ENCODE measurements at regions not wholly inside any gene's neighbourhood (a gene's known extent, or its start where the extent isn't known, plus 50 kb on each side); places are given as distances from the start of the nearest gene placed in this dataset.

DNA sequence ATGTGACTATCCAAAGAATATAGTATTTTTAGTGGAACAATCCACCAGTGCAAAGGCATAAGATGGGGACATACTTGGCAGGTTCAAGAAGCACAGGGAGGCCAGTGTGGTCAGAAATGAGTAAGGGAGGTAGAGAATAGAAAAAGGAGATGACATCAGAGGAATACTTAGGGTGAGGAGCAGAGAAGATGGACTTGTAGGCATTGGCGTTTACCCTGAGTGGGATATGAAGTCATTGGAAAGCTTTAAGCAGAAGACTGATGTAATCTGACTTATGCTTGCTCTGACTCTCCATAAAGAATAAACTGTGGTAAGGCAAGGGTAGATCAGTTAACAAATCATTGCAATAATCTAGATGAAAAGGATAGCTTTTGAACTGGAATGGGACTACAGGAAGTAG lies 228.7 kb downstream of the GJA1 start:
- no peaks in the 10 kb centered on the region for H3K27me3 ChIP-seq (ENCODE audit: insufficient read depth, low read depth, low read length)
- no peak overlapping the region for H3K4me3 ChIP-seq (ENCODE audit: low read length)
- no peak for TF ChIP-seq MXI1 (conservative IDR thresholded peaks at IDR 0.05; ENCODE audit: poor library complexity, severe bottlenecking)
- TF ChIP-seq, protein P1, sequence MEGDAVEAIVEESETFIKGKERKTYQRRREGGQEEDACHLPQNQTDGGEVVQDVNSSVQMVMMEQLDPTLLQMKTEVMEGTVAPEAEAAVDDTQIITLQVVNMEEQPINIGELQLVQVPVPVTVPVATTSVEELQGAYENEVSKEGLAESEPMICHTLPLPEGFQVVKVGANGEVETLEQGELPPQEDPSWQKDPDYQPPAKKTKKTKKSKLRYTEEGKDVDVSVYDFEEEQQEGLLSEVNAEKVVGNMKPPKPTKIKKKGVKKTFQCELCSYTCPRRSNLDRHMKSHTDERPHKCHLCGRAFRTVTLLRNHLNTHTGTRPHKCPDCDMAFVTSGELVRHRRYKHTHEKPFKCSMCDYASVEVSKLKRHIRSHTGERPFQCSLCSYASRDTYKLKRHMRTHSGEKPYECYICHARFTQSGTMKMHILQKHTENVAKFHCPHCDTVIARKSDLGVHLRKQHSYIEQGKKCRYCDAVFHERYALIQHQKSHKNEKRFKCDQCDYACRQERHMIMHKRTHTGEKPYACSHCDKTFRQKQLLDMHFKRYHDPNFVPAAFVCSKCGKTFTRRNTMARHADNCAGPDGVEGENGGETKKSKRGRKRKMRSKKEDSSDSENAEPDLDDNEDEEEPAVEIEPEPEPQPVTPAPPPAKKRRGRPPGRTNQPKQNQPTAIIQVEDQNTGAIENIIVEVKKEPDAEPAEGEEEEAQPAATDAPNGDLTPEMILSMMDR (IDR thresholded peaks at IDR 0.05; ENCODE audit: poor library complexity, severe bottlenecking): no peak
- TF ChIP-seq, protein P2, sequence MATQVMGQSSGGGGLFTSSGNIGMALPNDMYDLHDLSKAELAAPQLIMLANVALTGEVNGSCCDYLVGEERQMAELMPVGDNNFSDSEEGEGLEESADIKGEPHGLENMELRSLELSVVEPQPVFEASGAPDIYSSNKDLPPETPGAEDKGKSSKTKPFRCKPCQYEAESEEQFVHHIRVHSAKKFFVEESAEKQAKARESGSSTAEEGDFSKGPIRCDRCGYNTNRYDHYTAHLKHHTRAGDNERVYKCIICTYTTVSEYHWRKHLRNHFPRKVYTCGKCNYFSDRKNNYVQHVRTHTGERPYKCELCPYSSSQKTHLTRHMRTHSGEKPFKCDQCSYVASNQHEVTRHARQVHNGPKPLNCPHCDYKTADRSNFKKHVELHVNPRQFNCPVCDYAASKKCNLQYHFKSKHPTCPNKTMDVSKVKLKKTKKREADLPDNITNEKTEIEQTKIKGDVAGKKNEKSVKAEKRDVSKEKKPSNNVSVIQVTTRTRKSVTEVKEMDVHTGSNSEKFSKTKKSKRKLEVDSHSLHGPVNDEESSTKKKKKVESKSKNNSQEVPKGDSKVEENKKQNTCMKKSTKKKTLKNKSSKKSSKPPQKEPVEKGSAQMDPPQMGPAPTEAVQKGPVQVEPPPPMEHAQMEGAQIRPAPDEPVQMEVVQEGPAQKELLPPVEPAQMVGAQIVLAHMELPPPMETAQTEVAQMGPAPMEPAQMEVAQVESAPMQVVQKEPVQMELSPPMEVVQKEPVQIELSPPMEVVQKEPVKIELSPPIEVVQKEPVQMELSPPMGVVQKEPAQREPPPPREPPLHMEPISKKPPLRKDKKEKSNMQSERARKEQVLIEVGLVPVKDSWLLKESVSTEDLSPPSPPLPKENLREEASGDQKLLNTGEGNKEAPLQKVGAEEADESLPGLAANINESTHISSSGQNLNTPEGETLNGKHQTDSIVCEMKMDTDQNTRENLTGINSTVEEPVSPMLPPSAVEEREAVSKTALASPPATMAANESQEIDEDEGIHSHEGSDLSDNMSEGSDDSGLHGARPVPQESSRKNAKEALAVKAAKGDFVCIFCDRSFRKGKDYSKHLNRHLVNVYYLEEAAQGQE (IDR thresholded peaks at IDR 0.05; ENCODE audit: borderline replicate concordance): no peak
- TF ChIP-seq EP300 (conservative IDR thresholded peaks at IDR 0.05; ENCODE audit: poor library complexity, severe bottlenecking): no peak
- no peak for TF ChIP-seq POLR2AphosphoS5 (IDR thresholded peaks at IDR 0.05)
- H3K9ac ChIP-seq (ENCODE audit: low read length): no peak overlapping the region
- no peaks in the 10 kb centered on the region for H3K9me2 ChIP-seq (ENCODE audit: insufficient read depth, low read length)
- H2AFZ ChIP-seq (ENCODE audit: low read depth, low read length): no peak overlapping the region
- H3K4me2 ChIP-seq (ENCODE audit: low read length): no peak overlapping the region
- H3K79me2 ChIP-seq (replicated peaks; ENCODE audit: insufficient read depth, low read length): no peaks in the 10 kb centered on the region
- no peaks in the 10 kb centered on the region for H3K9me3 ChIP-seq (ENCODE audit: low read length)
- no peak overlapping the region for H3K27ac ChIP-seq (ENCODE audit: low read length)
- peaks cover 5% of the 10 kb centered on the region for H3F3A ChIP-seq (ENCODE audit: insufficient read depth, low read length, poor library complexity, severe bottlenecking)
- no peaks in the 10 kb centered on the region for H4K20me1 ChIP-seq (ENCODE audit: insufficient read depth)
- no peaks in the 10 kb centered on the region for H3K36me3 ChIP-seq (ENCODE audit: insufficient read depth, low read length)

DNA sequence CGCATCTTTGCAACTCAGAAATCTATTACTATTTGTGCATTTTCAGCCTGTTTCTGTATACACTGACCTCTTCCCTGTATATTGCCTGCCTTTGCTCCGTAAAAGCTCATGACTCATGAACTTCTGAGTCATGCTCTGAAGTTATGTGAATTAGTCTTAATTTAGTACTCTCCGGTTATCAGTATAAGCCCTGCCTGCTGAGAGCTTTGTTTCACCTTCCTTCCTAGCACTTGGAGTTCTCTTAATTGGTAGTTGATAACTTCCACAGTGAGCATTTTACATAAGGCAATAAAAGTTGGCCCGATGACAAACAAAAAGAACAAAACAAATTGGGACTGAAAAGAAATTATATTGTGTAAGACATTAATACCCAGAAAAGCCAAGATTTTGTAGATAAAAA lies 231.4 kb downstream of the GJA1 start:
- no peak overlapping the region for H3K4me2 ChIP-seq (ENCODE audit: low read length)
- no peak overlapping the region for H3K4me3 ChIP-seq (ENCODE audit: low read length)
- no peak overlapping the region for H2AFZ ChIP-seq (ENCODE audit: low read depth, low read length)
- TF ChIP-seq RAD21 (conservative IDR thresholded peaks at IDR 0.05): no peak
- TF ChIP-seq, protein P1 (IDR thresholded peaks at IDR 0.05; ENCODE audit: poor library complexity, severe bottlenecking): no peak
- H3K27me3 ChIP-seq (ENCODE audit: insufficient read depth, low read depth, low read length): no peaks in the 10 kb centered on the region
- no peaks in the 10 kb centered on the region for H3K9me2 ChIP-seq (ENCODE audit: insufficient read depth, low read length)
- no peak overlapping the region for H3K27ac ChIP-seq (ENCODE audit: low read length)
- H3K9ac ChIP-seq (ENCODE audit: low read length): no peak overlapping the region
- H3K36me3 ChIP-seq (ENCODE audit: insufficient read depth, low read length): no peaks in the 10 kb centered on the region
- no peaks in the 10 kb centered on the region for H4K20me1 ChIP-seq (ENCODE audit: insufficient read depth)
- no peaks in the 10 kb centered on the region for H3K9me3 ChIP-seq (ENCODE audit: low read length)
- H3F3A ChIP-seq (ENCODE audit: insufficient read depth, low read length, poor library complexity, severe bottlenecking): no peaks in the 10 kb centered on the region
- H3K79me2 ChIP-seq (replicated peaks; ENCODE audit: insufficient read depth, low read length): no peaks in the 10 kb centered on the region

DNA sequence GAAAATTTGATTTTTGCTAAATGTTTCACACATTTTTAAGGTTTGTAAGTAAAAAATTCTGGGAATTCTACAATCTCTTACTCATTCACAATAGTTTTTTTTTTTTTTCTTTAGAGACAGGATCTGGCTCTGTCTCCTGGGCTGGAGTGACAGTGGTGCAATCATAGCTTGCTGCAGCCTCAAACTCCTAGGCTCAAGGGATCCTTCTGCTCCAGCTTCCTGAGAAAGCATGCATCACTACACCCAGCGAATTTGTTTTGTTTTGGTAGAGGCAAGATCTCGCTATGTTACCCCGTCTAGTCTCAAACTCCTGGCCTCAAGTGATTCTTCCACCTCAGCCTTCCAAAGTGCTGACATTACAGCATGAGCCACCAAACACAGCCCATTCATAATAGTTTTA lies 232.8 kb downstream of the GJA1 start:
- Histone ChIP-seq H3K79me2 (replicated peaks; ENCODE audit: insufficient read depth, low read length) (no peaks in the 10 kb centered on the region), H3K9me2 (ENCODE audit: insufficient read depth, low read length) (no peaks in the 10 kb centered on the region), H3K9me3 (ENCODE audit: low read length) (no peaks in the 10 kb centered on the region), H3K4me3 (ENCODE audit: low read length) (no peak overlapping the region), H2AFZ (ENCODE audit: low read depth, low read length) (no peak overlapping the region), H4K20me1 (ENCODE audit: insufficient read depth) (no peaks in the 10 kb centered on the region), H3K4me2 (ENCODE audit: low read length) (no peak overlapping the region), H3K27ac (ENCODE audit: low read length) (no peak overlapping the region), H3F3A (ENCODE audit: insufficient read depth, low read length, poor library complexity, severe bottlenecking) (no peaks in the 10 kb centered on the region), H3K36me3 (ENCODE audit: insufficient read depth, low read length) (no peaks in the 10 kb centered on the region), H3K27me3 (ENCODE audit: insufficient read depth, low read depth, low read length) (no peaks in the 10 kb centered on the region), H3K9ac (ENCODE audit: low read length) (no peak overlapping the region)
- TF ChIP-seq EZH2 (IDR thresholded peaks at IDR 0.05; ENCODE audit: borderline replicate concordance, insufficient read depth, low read length, poor library complexity, severe bottlenecking) (no peak), POLR2AphosphoS5 (IDR thresholded peaks at IDR 0.05) (no peak), EP300 (conservative IDR thresholded peaks at IDR 0.05; ENCODE audit: poor library complexity, severe bottlenecking) (no peak), MXI1 (conservative IDR thresholded peaks at IDR 0.05; ENCODE audit: poor library complexity, severe bottlenecking) (no peak), SMC3 (conservative IDR thresholded peaks at IDR 0.05; ENCODE audit: poor library complexity) (no peak)
- TF ChIP-seq, protein P1 (IDR thresholded peaks at IDR 0.05; ENCODE audit: poor library complexity, severe bottlenecking): no peak
- TF ChIP-seq, protein P2 (IDR thresholded peaks at IDR 0.05; ENCODE audit: borderline replicate concordance): no peak
